CD1c-positive myeloid dendritic cell (primary cell): ENCODE measurements at regions not wholly inside any gene's neighbourhood (a gene's known extent, or its start where the extent isn't known, plus 50 kb on each side); places are given as distances from the start of the nearest gene placed in this dataset.
"Not testable (repeated sequence)": the region's sequence is repeated elsewhere in the genome, so short reads cannot be mapped to it uniquely, and the experiment has no call there.

Experiments
- DNase-seq: peaks from one replicate; pipeline ENCODE4 v3.0.0-alpha.2; 2016; ENCODE audit errors: extremely low spot score

GRCh38 chr1:95518310-95518709 lies 284.3 kb downstream of the RWDD3 start:
- DNase-seq: no peak

- no peak for DNase-seq
Observed at GRCh38 chr1:95520390-95520789, 286.4 kb downstream of the RWDD3 start.

- no peak for DNase-seq
Observed at GRCh38 chr1:95532335-95532734, 298.3 kb downstream of the RWDD3 start.

GRCh38 chr1:95534985-95535384 lies 301.0 kb downstream of the RWDD3 start:
- DNase-seq: no peak

GRCh38 chr1:95535614-95536013 lies 301.6 kb downstream of the RWDD3 start:
- no peak for DNase-seq

GRCh38 chr1:95536501-95536900 lies 302.5 kb downstream of the RWDD3 start:
- no peak for DNase-seq

- DNase-seq: no peak
Observed at GRCh38 chr1:95537176-95537575, 303.2 kb downstream of the RWDD3 start.

GRCh38 chr1:95538242-95538641 lies 304.2 kb downstream of the RWDD3 start:
- DNase-seq: not testable (repeated sequence)

- DNase-seq: no peak
Observed at GRCh38 chr1:95542936-95543335, 308.9 kb downstream of the RWDD3 start.

- DNase-seq: no peak
Observed at GRCh38 chr1:95547005-95547404, 313.0 kb downstream of the RWDD3 start.

- no peak for DNase-seq
Observed at GRCh38 chr1:95548211-95548610, 314.2 kb downstream of the RWDD3 start.

GRCh38 chr1:95551201-95551600 lies 317.2 kb downstream of the RWDD3 start:
- DNase-seq: no peak

GRCh38 chr1:95553595-95553994 lies 319.6 kb downstream of the RWDD3 start:
- DNase-seq: no peak

GRCh38 chr1:95554408-95554807 lies 320.4 kb downstream of the RWDD3 start:
- no peak for DNase-seq

GRCh38 chr1:95558791-95559190 lies 324.8 kb downstream of the RWDD3 start:
- no peak for DNase-seq

GRCh38 chr1:95561346-95561745 lies 327.3 kb downstream of the RWDD3 start:
- no peak for DNase-seq

GRCh38 chr1:95562230-95562629 lies 328.2 kb downstream of the RWDD3 start:
- DNase-seq: no peak

GRCh38 chr1:95572002-95572401 lies 338.0 kb downstream of the RWDD3 start:
- DNase-seq: no peak

GRCh38 chr1:95572962-95573361 lies 339.0 kb downstream of the RWDD3 start:
- no peak for DNase-seq

- DNase-seq: no peak
Observed at GRCh38 chr1:95575291-95575690, 341.3 kb downstream of the RWDD3 start.

GRCh38 chr1:95578462-95578861 lies 344.5 kb downstream of the RWDD3 start:
- no peak for DNase-seq

- DNase-seq: no peak
Observed at GRCh38 chr1:95582191-95582590, 348.2 kb downstream of the RWDD3 start.

GRCh38 chr1:95582746-95583145 lies 348.7 kb downstream of the RWDD3 start:
- no peak for DNase-seq

GRCh38 chr1:95583661-95584210 lies 349.7 kb downstream of the RWDD3 start:
- no peak for DNase-seq
